GM18508 (cell line): ENCODE measurements at regions not wholly inside any gene's neighbourhood (a gene's known extent, or its start where the extent isn't known, plus 50 kb on each side); places are given as distances from the start of the nearest gene placed in this dataset.

ENCODE experiments used
- ATAC-seq: cut with Tn5 transposase; IDR thresholded peaks from one replicate; pipeline ENCODE4 v1.9.1; 2021; ENCODE audit warnings: moderate number of reproducible peaks; ENCODE audit not compliant: insufficient read depth, unreplicated experiment

- ATAC-seq, result no peak
Measured at GRCh38 chr1:181872562-181872961, 188.9 kb downstream of the ZNF648 start.

GRCh38 chr1:181863736-181864135, 197.8 kb downstream of the ZNF648 start:
- ATAC-seq, result no peak

- ATAC-seq, result no peak
Measured at GRCh38 chr1:181863006-181863405, 198.5 kb downstream of the ZNF648 start.

GRCh38 chr1:181858135-181858534, 203.4 kb downstream of the ZNF648 start:
- ATAC-seq, result no peak
